GM21360 (cell line): ENCODE measurements at regions not wholly inside any gene's neighbourhood (a gene's known extent, or its start where the extent isn't known, plus 50 kb on each side); places are given as distances from the start of the nearest gene placed in this dataset.

Source experiments
- ATAC-seq: cut with Tn5 transposase; IDR thresholded peaks from one replicate; pipeline ENCODE4 v1.9.1; 2021; ENCODE audit warnings: mild to moderate bottlenecking, moderate library complexity; ENCODE audit not compliant: unreplicated experiment

DNA sequence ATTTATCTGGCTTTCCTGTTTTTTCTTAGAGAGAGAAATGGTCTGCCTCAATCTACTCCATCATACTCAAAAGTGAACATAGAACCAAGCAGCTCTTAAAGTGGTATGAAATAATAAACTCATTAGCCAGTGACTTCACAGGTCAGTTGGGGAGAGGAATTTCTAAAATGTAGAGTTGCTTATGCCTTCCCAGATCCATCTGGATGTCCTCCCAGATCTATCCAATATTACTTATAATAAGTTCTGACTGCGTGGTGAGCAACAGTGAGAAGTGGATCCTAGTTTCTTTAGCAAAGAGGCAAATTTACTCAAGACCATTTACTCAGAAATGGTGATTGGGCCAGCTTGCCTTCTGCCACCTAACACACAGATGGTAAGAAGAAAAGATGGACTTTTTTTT lies 748.0 kb downstream of the PCDH18 start:
- ATAC-seq: no peak

- no peak for ATAC-seq
These were observed 762.6 kb downstream of the PCDH18 start for GRCh38 chr4:136769717-136770116.

- ATAC-seq: no peak
These were observed 763.4 kb downstream of the PCDH18 start for GRCh38 chr4:136768925-136769275.

DNA sequence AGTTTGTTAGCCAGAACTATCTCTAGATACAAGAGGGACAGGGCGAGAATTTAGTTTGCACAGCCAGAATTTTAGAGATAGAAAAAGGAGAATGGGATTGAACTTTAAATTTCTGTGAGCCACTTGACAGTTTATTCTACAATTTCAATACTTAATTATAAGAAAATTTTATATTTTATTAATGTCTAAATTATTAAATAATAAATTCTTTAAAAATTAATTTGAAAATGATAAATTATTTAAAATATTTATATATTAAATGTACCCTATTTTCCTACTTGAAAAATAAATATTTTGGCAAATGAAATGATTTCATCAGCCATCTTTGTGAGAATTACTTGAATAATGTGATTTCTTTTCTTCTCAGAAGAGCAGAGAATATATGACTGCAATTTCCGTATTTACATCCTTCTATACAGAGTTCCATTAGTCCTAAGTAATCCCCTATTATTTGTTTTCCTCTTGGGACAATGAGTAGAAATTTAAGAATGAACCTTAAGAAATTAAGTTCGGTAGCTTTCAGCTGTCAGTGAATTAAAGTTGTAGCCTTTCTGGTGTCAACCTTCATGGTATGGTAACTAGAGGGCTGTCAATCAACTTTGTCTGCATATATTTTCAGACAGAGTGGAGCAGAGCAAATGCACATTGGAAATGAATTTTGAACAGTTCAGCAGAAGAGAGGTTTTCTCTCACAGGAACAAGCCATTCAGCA lies 763.9 kb downstream of the PCDH18 start:
- ATAC-seq: no peak

DNA sequence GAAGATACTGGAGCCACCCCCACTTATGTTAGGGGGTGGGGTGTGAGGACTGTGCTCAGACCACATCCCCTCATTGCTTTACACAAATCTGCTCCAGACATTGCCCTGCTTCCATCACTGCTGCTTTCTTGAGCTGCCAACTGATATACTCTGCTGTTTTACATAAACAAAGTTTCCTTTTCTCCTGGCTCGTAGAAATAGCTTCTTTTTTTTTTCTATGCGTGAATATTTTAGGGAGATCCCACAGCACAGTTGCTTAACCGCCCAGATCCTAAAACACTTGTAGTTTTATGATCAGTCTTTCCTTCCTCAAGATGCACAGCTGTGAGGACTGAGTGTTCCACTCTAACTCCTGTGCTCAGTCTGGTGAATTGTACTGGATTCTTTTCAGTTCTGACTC lies 768.4 kb downstream of the PCDH18 start:
- no peak for ATAC-seq

- ATAC-seq: no peak
These were observed 776.8 kb downstream of the PCDH18 start for GRCh38 chr4:136755531-136755916.

DNA sequence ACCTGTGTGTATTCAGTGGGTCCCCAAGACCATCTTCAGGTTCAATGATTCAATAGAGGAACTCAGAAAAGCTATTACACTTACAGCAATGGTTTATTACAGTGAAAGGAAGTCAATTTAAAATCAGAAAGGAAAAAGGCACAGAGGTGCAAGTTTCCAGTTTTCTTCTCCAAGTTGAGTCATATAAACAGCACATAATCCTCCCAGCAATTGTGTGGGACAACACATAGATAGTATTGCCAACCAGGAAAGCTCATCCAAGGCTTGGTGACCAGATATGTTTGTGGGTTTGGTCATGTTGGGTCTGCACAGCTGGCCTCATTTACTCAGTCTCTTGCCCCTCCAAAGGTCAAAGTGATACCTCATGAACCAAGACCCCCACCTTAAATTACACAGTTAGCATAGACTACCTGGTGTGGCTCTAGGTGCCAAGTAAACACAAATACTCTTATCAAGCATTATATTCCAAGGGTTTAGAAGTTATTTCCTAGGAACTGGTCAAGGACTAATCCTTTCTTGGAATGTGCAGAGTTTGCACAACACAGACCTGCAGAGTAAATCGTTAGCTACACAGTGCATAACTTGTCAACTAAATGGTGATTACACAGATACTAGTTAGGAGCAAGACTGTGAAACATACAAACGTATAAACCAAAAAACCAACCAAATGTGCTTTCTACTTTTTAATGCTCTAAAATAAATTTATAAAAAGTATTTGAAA lies 777.3 kb downstream of the PCDH18 start:
- no peak for ATAC-seq

DNA sequence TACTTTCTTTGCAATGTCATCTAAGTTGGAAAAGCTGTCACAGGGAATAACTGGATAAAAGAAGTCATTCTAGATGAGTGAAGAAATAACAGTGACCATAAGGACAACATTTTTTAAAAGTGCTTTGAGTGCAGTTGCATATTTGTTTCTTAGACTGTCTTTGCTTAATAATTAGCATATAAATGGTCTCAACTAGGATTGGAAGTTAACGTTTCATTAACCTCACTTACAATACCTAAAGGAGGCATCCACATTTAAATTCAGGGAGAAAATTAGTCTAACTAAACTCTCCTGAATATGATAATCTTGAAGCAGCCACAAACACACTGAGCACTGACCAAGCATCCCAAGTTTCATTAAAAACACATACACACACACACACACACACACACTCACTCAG lies 780.7 kb downstream of the PCDH18 start:
- ATAC-seq: no peak

DNA sequence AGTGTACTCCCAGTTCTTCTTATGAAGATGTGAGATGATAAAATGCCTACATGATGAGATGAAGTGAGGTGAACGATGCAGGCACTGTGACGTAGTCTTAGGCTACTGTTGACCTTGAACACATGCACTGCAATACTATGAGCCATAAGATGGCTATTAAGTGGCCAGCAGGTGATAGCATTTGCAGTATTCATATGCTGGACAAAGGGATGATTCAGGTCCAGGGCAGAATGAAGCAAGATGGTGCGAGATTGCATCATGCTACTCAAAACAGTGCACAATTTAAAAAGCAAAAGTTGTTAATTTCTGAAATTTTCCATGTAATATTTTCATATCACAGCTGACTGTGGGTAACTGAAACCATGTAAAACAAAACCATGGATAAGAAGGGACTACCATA lies 781.4 kb downstream of the PCDH18 start:
- ATAC-seq: no peak

GRCh38 chr4:136749989-136750388 lies 782.3 kb downstream of the PCDH18 start:
- no peak for ATAC-seq

DNA sequence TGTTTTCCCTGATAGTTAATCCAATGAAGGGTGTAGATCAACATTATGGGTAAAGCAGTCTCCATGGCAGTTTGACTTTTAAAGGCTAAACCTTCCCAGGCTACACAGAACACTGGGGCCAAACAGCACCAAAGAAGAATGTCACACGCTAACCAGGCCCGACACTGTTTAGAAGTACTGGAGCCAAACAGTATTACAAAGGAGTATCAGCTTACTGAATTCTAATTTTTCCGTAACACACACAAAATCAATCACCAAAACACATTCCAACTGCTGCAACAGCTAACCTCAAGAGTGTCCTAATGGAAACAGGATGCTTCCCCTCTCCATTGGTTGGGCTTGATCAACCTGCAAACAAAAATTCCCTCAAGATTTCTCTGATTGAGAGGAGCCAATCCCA lies 783.5 kb downstream of the PCDH18 start:
- ATAC-seq: no peak

DNA sequence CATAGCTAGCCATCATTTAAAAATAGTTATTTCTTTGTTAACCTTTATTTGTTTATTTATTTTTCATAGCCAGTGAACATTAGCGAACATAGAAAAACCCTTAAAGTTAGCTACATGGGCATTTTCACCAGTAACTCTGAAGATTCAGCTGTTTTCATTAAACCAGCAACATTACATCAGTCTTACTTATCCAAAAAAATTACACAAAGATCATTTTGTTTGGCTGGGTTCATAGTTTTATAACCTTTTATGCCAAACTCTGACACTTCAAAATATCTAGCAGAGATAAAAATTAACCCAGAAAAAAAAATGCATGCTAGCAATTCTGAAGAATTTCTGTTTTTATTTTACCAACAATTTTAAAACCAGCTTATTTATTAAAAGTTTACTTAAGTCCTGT lies 784.1 kb downstream of the PCDH18 start:
- ATAC-seq: no peak

- no peak for ATAC-seq
These were observed 789.1 kb downstream of the PCDH18 start for GRCh38 chr4:136743238-136743637.

- no peak for ATAC-seq
These were observed 790.0 kb downstream of the PCDH18 start for GRCh38 chr4:136742333-136742732.

DNA sequence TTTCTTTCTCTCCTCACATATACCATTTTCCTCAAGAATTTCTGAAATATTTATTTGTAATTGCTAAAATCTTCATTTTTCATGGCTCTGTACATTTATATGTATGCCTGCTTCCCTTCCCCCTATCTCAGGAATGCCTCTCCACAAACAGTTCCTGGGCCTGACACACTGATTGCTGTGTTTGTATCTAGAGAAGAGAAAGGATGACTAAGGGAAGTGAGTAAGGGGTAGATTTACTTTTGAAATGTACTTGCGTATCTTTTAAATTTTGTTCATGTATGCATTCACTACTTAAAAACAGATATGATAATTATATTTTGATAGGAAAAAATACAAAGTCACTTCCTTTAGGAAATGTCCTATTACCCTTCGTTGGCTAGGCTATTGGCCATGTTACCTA lies 790.8 kb downstream of the PCDH18 start:
- no peak for ATAC-seq

GRCh38 chr4:136740326-136740725 lies 792.0 kb downstream of the PCDH18 start:
- no peak for ATAC-seq

GRCh38 chr4:136737066-136737465 lies 795.2 kb downstream of the PCDH18 start:
- no peak for ATAC-seq

DNA sequence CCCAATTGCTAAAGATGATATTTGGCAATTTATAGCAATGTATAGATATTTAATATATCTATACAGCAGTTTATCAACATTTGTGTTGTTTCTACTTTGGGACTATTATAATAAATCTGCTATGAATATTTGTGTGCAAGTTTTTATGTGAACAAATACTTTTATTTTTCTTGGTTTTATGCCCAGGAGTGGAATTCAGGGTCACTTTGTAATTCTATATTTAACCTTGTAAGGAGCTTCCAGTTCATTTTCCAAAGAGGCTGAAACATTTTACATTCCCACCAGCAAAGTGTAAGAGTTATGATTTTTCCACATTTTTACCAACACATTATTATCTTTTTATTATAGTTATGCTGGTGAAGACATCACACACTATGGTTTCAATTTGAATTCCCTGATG lies 801.3 kb downstream of the PCDH18 start:
- ATAC-seq: no peak

DNA sequence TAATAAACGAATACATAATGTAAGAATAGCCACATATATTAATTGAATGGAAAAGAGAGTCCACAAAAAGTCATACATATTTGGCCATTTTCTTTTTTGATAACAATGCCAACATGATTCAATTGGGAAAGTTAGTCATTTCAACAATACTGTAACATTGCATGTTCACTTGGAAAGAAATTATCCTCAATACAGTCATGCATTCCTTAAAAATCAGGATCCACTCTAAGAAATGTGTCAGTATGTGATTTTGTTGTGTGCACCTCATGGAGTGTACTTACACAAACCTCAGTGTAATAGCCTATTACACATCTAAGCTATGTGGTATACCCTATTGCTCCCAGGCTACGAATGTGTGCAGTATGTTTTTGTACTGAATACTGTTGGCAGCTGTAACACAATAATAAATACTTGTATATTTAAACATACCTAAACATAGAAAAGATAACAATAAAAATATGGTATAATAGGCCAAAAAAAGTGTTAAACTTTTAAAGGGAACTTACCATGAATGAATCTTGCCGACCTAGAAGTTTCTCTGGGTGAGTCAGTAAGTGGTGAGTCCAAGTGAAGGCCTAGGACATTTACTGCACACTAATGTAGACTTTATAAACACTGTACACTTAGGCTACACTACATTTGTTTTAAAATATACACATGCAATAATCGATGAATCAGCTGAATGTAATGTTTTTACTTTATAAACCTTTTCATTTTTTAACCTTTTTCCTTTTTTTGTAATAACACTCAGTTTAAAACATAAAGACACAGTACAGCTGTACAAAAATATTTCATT lies 806.8 kb downstream of the PCDH18 start:
- ATAC-seq: no peak

GRCh38 chr4:136713140-136713539 lies 819.2 kb downstream of the PCDH18 start:
- ATAC-seq: no peak

GRCh38 chr4:136709897-136710296 lies 822.4 kb downstream of the PCDH18 start:
- no peak for ATAC-seq

- no peak for ATAC-seq
These were observed 825.4 kb downstream of the PCDH18 start for GRCh38 chr4:136706942-136707341.
